Keratinocyte (primary cell): ENCODE measurements at regions not wholly inside any gene's neighbourhood (a gene's known extent, or its start where the extent isn't known, plus 50 kb on each side); places are given as distances from the start of the nearest gene placed in this dataset.

Experiments
- DNase-seq: peaks from one replicate; pipeline ENCODE4 v3.0.0-alpha.2; 2011; ENCODE audit warnings: low read depth, missing footprints, low spot score
- FAIRE-seq: peaks from 2 replicates; lab custom pipeline; 2011; peaks lifted over from hg19 to GRCh38; lab: Jason Lieb, UNC
- H2AFZ ChIP-seq: 2 replicates; pipeline ENCODE4 v1.6.0; 2012; ENCODE audit warnings: low read length, control low read depth, inconsistent platforms; ENCODE audit not compliant: control insufficient read depth
- H3K27ac ChIP-seq: 2 replicates; pipeline ENCODE4 v1.5.1; 2011; ENCODE audit warnings: low read length; ENCODE audit not compliant: control insufficient read depth, insufficient read depth
- H3K27me3 ChIP-seq: 3 replicates; pipeline ENCODE4 v1.6.0; 2011; ENCODE audit warnings: low read length; ENCODE audit not compliant: control insufficient read depth, insufficient read depth; ENCODE audit errors: extremely low read depth
- H3K36me3 ChIP-seq, 2 experiments: 2 replicates in 1 of 2; 3 replicates in 1 of 2; pipeline ENCODE4 v1.5.1; 2011; ENCODE audit warnings: low read length in 2 of 2, mild to moderate bottlenecking in 1 of 2; ENCODE audit not compliant: control insufficient read depth in 2 of 2, insufficient read depth in 2 of 2; ENCODE audit errors: extremely low read depth in 1 of 2
- H3K4me1 ChIP-seq: 3 replicates; pipeline ENCODE4 v1.5.1; 2011; ENCODE audit warnings: low read length; ENCODE audit not compliant: control insufficient read depth, insufficient read depth; ENCODE audit errors: extremely low read depth
- H3K4me2 ChIP-seq: 3 replicates; pipeline ENCODE4 v1.6.0; 2011; ENCODE audit warnings: low read depth, low read length; ENCODE audit not compliant: control insufficient read depth, insufficient read depth; ENCODE audit errors: extremely low read depth
- H3K4me3 ChIP-seq, 3 experiments: fragments of 200-600 bp in 1 of 3; sonication (generic) in 1 of 3; 2 replicates in 2 of 3; 3 replicates in 1 of 3; pipeline ENCODE4 v1.5.1; 2011 to 2016; ENCODE audit warnings: low read length in 3 of 3, mild to moderate bottlenecking in 3 of 3, control low read depth in 2 of 3, inconsistent platforms in 1 of 3, low read depth in 1 of 3, mixed read lengths in 1 of 3, mixed run types in 1 of 3, moderate library complexity in 1 of 3; ENCODE audit not compliant: control insufficient read depth in 2 of 3, insufficient read depth in 2 of 3; ENCODE audit errors: extremely low read depth in 1 of 3
- H3K79me2 ChIP-seq: 2 replicates; pipeline ENCODE4 v1.6.0; 2012; ENCODE audit warnings: low read length; ENCODE audit not compliant: control insufficient read depth, insufficient read depth
- H3K9ac ChIP-seq: 3 replicates; pipeline ENCODE4 v1.6.0; 2011; ENCODE audit warnings: low read length; ENCODE audit not compliant: control insufficient read depth, insufficient read depth; ENCODE audit errors: extremely low read depth
- H3K9me1 ChIP-seq: 3 replicates; pipeline ENCODE4 v1.6.0; 2011; ENCODE audit warnings: low read length; ENCODE audit not compliant: control insufficient read depth, insufficient read depth; ENCODE audit errors: extremely low read depth
- H3K9me3 ChIP-seq: 2 replicates; pipeline ENCODE4 v1.5.1; 2012; ENCODE audit warnings: low read depth, low read length; ENCODE audit not compliant: control insufficient read depth
- H4K20me1 ChIP-seq: 3 replicates; pipeline ENCODE4 v1.6.0; 2011; ENCODE audit warnings: low read length; ENCODE audit not compliant: control insufficient read depth, insufficient read depth; ENCODE audit errors: extremely low read depth
- CTCF ChIP-seq, 3 experiments: IDR thresholded peaks in 1 of 3; conservative IDR thresholded peaks in 1 of 3; optimal IDR thresholded peaks in 1 of 3; 2 replicates in 2 of 3; 3 replicates in 1 of 3; pipeline versions ENCODE3 to v1.5.1; 2011; ENCODE audit warnings: low read length in 3 of 3, mild to moderate bottlenecking in 3 of 3, moderate library complexity in 2 of 3, control low read depth in 1 of 3, inconsistent platforms in 1 of 3; ENCODE audit not compliant: insufficient read depth in 2 of 3; ENCODE audit errors: extremely low read depth in 1 of 3
- EZH2 ChIP-seq: IDR thresholded peaks from one replicate; pipeline ENCODE4 v1.6.1; 2012; ENCODE audit warnings: inconsistent platforms, mild to moderate bottlenecking, low read length, moderate library complexity
- dilution Hi-C: fragments of 300-500 bp; cut with MboI; formaldehyde crosslinking; loops from one replicate; pipeline ENCODE4 v1.7.0; 2020; ENCODE audit warnings: low sequenced_read_pairs; ENCODE audit not compliant: extremely low pct_ligation_motif_present

- dilution Hi-C loops = no loop called here
- no peak for FAIRE-seq
- H3K9me3 ChIP-seq = no peaks in the 10 kb centered on the region
These were observed 253.4 kb upstream of the SRRM4 start for GRCh38 chr12:118727979-118728366.

GRCh38 chr12:118734266-118734665, 247.1 kb upstream of the SRRM4 start:
- TF ChIP-seq EZH2 = no peak
- TF ChIP-seq CTCF (optimal IDR thresholded peaks at IDR 0.05 in 1 of 3, IDR thresholded peaks at IDR 0.05 in 1 of 3, conservative IDR thresholded peaks at IDR 0.05 in 1 of 3; ENCODE audit: extremely low read depth in 1 of 3, insufficient read depth in 2 of 3, low read length in 3 of 3) = no peak
- Histone ChIP-seq H3K79me2 (no peaks in the 10 kb centered on the region), H3K4me1 (no peaks in the 10 kb centered on the region), H3K9me3 (peaks cover 3% of the 10 kb centered on the region), H3K4me2 (no peak overlapping the region), H3K9me1 (no peaks in the 10 kb centered on the region), H3K4me3 (no peak overlapping the region), H4K20me1 (no peaks in the 10 kb centered on the region), H2AFZ (no peak overlapping the region), H3K27ac (no peak overlapping the region), H3K27me3 (no peaks in the 10 kb centered on the region), H3K36me3 (no peaks in the 10 kb centered on the region), H3K9ac (no peak overlapping the region)
- dilution Hi-C loops = no loop called here
- FAIRE-seq (no peak), DNase-seq (no peak)

More at GRCh38 chr12:118727979-118728366, 253.4 kb upstream of the SRRM4 start:
- Histone ChIP-seq H3K4me1 (no peaks in the 10 kb centered on the region), H3K79me2 (no peaks in the 10 kb centered on the region), H3K27me3 (no peaks in the 10 kb centered on the region), H3K9me1 (no peaks in the 10 kb centered on the region), H3K27ac (no peak overlapping the region), H2AFZ (no peak overlapping the region), H3K36me3 (no peaks in the 10 kb centered on the region), H3K4me3 (no peak overlapping the region), H4K20me1 (no peaks in the 10 kb centered on the region), H3K4me2 (no peak overlapping the region), H3K9ac (no peak overlapping the region)
- no peak for DNase-seq
- TF ChIP-seq CTCF (optimal IDR thresholded peaks at IDR 0.05 in 1 of 3, IDR thresholded peaks at IDR 0.05 in 1 of 3, conservative IDR thresholded peaks at IDR 0.05 in 1 of 3; ENCODE audit: extremely low read depth in 1 of 3, insufficient read depth in 2 of 3, low read length in 3 of 3) (no peak), EZH2 (no peak)
